Activated naive CD8-positive, alpha-beta T cell treated with anti-CD3 and anti-CD28 coated beads for 36 hours (primary cell): ENCODE measurements at regions not wholly inside any gene's neighbourhood (a gene's known extent, or its start where the extent isn't known, plus 50 kb on each side); places are given as distances from the start of the nearest gene placed in this dataset.
A peak's percentile ranks its signal among the peaks of the same experiment; 100 is the strongest.

Experiments
- DNase-seq: peaks from one replicate; pipeline ENCODE4 v3.0.0; 2021
- H3K27ac Mint-ChIP-seq: one replicate; pipeline ENCODE4 v1.8.0; 2022; ENCODE audit warnings: mild to moderate bottlenecking, moderate library complexity, mixed read lengths
- H3K27me3 Mint-ChIP-seq: one replicate; pipeline ENCODE4 v1.8.0; 2022; ENCODE audit warnings: mild to moderate bottlenecking, mixed read lengths
- H3K36me3 Mint-ChIP-seq: one replicate; pipeline ENCODE4 v1.8.0; 2021; ENCODE audit warnings: mild to moderate bottlenecking, mixed read lengths
- H3K4me1 Mint-ChIP-seq: one replicate; pipeline ENCODE4 v1.8.0; 2021; ENCODE audit warnings: mixed read lengths
- H3K4me3 Mint-ChIP-seq: one replicate; pipeline ENCODE4 v1.8.0; 2022; ENCODE audit warnings: mild to moderate bottlenecking, moderate library complexity, mixed read lengths
- H3K9me3 Mint-ChIP-seq: one replicate; pipeline ENCODE4 v1.8.0; 2022; ENCODE audit warnings: mixed read lengths

DNA sequence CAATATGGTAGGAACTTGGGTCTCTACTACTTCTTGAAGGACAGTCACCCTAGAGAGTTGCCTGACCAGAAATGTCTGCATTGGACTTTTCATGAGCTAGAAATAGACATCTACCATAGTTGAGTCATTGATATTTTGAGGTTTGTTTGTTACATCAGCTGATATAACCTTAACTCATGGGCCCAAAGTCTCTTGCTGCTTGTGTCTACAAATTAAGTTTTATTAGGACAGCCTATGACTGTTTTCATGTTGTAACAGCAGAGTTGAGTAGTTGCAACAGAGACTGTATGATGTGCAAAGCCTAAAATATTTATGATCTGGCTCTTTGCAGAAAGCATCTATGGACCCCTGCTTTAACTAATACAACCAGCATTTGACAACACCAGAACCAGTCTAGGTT lies 155.3 kb downstream of the MIAT start:
- no peak overlapping the region for H3K4me3 Mint-ChIP-seq
- no peak overlapping the region for H3K27ac Mint-ChIP-seq
- H3K4me1 Mint-ChIP-seq: no peaks in the 10 kb centered on the region
- H3K27me3 Mint-ChIP-seq: no peaks in the 10 kb centered on the region
- H3K36me3 Mint-ChIP-seq: peaks cover 8% of the 10 kb centered on the region
- peaks cover 3% of the 10 kb centered on the region for H3K9me3 Mint-ChIP-seq
- no peak for DNase-seq

DNA sequence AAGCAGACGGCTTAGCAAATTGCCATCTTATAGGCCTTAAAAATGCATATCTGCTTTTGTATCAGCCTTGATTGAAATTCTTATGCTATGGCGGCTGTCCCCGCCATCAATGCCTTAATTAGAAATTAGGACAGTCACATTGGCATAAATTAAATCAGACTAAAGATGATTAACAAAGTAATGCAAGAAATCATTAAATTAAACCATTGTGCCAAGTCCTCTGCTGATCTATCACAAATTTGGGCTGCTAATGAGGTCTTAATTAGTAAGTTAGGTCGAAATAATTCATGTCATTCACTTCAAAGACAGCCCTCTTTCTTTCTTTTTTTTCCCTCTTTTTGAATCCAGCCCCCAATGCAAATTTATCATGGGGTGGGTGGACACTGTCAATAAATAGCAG lies 159.3 kb downstream of the MIAT start:
- H3K4me1 Mint-ChIP-seq: no peaks in the 10 kb centered on the region
- H3K27me3 Mint-ChIP-seq: no peaks in the 10 kb centered on the region
- H3K27ac Mint-ChIP-seq: no peak overlapping the region
- H3K9me3 Mint-ChIP-seq: peaks cover 6% of the 10 kb centered on the region
- peaks cover 18% of the 10 kb centered on the region for H3K36me3 Mint-ChIP-seq
- DNase-seq: no peak
- H3K4me3 Mint-ChIP-seq: no peak overlapping the region

DNA sequence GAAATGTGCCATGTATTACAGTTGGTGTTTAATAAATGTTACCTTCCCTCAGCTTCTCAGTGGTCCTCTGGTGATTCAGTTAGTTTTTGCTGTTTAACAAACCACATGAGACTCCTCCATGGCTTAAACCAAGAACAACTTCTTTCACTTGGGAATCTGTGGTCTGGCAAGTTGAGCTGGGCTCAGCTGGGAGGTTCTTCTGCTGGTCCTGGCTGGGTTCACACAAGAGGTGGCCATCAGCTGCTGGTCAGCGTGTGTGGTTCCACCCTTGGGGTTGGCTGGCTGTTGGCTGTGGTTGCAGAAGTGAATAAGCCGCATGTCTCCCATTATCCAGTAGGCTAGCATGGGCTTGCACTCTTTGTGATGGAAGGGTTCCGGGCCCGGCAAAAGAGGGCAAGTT lies 160.5 kb downstream of the MIAT start:
- H3K27ac Mint-ChIP-seq: no peak overlapping the region
- H3K4me1 Mint-ChIP-seq: no peaks in the 10 kb centered on the region
- DNase-seq: no peak
- no peaks in the 10 kb centered on the region for H3K27me3 Mint-ChIP-seq
- peaks cover 18% of the 10 kb centered on the region for H3K36me3 Mint-ChIP-seq
- peaks cover 6% of the 10 kb centered on the region for H3K9me3 Mint-ChIP-seq
- H3K4me3 Mint-ChIP-seq: no peak overlapping the region

DNA sequence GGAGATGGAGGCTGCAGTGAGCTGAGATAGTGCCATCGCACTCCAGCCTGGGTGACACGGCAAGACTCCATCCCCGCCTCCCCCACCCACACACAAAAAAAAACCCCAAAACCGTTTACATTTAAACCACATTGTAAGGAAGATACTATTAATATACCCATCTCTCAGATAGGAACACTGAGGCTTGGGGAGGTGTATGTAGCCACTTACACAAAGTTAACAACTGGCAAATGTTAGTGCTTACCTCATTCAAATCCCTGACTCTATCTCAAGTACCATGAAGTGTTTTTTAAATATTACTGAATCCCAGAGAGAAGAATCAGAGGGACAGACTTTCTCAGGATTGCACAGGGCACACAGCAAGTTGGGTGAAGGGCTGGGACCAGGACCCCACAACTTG lies 164.5 kb downstream of the MIAT start:
- peaks cover 6% of the 10 kb centered on the region for H3K9me3 Mint-ChIP-seq
- H3K27ac Mint-ChIP-seq: no peak overlapping the region
- H3K4me1 Mint-ChIP-seq: no peaks in the 10 kb centered on the region
- no peak overlapping the region for H3K4me3 Mint-ChIP-seq
- H3K27me3 Mint-ChIP-seq: no peaks in the 10 kb centered on the region
- peaks cover 18% of the 10 kb centered on the region for H3K36me3 Mint-ChIP-seq
- no peak for DNase-seq

DNA sequence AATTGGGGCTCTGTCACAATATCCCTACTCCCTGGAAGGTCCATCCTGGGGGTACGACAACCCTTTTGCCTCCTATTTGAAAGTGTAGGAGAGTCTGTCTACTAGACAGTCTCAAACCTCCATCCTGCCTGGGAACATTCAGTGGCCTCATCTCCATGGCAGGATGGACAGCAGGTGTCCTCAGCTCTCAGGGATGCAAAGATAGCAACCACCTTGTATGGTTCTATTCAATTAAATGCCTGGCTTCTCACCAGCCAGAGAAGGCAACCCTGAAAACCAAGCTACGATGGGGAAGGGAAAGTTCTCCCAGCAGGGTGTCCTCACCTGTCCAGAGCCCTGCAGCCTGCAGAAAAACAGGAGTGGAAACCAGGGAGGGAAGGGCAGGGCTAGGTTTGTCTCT lies 164.9 kb downstream of the MIAT start:
- Mint-ChIP-seq H3K27ac (no peak overlapping the region), H3K4me3 (no peak overlapping the region), H3K27me3 (no peaks in the 10 kb centered on the region), H3K9me3 (peaks cover 4% of the 10 kb centered on the region), H3K36me3 (peaks cover 13% of the 10 kb centered on the region), H3K4me1 (no peaks in the 10 kb centered on the region)
- DNase-seq: no peak

DNA sequence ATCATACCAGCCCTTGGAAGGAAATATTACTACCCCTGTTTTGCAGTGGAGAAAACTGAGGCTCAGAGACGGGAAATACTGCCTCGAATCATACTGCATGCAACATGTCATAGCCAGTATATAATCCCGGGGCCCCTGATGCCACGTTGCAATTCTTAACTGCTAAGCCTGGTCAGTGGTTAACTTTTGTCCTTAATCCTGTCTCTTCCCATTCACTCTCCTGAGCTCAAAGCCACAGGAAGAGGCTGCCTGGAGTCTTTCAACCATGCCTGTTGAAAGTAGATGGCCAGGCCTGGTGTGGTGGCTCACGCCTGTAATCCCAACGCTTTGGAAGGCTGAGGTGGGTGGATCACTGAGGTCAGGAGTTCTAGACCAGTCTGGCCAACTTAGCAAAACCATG lies 166.6 kb downstream of the MIAT start:
- no peaks in the 10 kb centered on the region for H3K36me3 Mint-ChIP-seq
- no peaks in the 10 kb centered on the region for H3K4me1 Mint-ChIP-seq
- H3K4me3 Mint-ChIP-seq: no peak overlapping the region
- no peak overlapping the region for H3K27ac Mint-ChIP-seq
- no peaks in the 10 kb centered on the region for H3K27me3 Mint-ChIP-seq
- no peaks in the 10 kb centered on the region for H3K9me3 Mint-ChIP-seq
- DNase-seq: no peak

DNA sequence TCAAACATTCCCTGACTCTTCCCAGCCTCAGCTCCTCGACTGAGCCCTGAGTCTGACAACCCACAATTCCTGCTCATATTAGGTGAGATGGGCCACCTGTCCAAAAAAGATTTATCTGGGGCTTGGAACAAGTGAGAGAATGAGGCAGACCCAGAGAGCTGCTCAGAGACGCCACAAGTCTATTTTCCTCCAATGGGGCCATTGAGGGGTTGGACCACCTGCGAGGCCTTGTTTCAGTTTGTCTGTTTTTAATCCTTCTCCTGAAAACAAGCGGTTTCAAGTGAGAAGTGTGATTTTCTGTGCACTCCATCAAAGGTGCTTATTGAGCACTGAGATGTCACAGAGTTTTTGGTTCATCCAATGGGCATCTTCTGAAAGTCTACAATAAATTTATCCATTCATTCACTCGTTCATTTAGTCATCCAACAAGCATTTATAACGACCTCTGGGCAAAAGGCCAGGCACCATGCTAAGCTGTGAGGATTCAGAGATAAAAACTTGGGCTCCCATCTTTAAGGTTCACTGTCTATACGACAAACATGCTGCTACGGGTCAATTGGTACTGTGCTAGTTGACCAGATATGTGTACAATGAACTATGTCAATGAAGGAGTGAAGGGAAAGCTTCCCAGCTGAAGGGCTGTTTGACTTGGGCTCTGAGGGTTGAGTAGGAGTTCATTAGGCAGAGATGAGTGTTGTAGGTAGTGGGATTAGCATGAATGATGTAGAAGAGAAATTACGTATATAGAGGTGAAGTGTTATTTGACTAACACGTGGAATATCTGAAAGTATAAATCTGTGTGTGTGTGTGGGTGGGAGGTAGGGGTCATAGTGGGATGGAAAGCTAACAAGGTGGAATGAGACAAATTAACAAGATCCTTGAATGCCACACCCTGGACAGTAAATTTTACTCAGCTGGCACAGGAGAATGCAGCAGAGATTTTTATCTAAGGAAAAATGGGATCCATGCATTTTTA lies 168.9 kb downstream of the MIAT start:
- H3K4me1 Mint-ChIP-seq: no peaks in the 10 kb centered on the region
- no peaks in the 10 kb centered on the region for H3K9me3 Mint-ChIP-seq
- no peaks in the 10 kb centered on the region for H3K27me3 Mint-ChIP-seq
- no peak for DNase-seq
- H3K4me3 Mint-ChIP-seq: no peak overlapping the region
- no peaks in the 10 kb centered on the region for H3K36me3 Mint-ChIP-seq
- no peak overlapping the region for H3K27ac Mint-ChIP-seq

DNA sequence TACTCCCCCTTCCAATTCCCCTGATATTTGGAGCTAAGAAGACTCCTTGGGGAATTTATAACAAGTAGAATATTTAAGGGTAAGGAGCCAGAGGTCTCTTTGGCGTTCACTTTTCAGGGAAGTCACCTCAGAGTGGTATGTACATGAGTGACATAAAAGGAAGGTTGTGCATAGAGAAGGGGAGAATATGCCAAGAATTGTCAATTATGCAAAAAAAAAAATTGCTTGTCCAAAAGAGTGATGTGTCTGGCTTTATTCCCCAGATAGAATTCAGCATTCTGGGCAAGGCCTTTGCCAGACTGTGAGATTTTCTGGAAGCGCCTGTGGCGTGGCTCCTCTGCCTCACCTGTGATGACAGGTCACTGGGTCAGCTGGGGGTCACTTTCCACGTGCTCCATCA lies 170.2 kb downstream of the MIAT start:
- Mint-ChIP-seq H3K27me3 (no peaks in the 10 kb centered on the region), H3K4me3 (no peak overlapping the region), H3K27ac (no peak overlapping the region), H3K4me1 (no peaks in the 10 kb centered on the region), H3K36me3 (no peaks in the 10 kb centered on the region), H3K9me3 (no peaks in the 10 kb centered on the region)
- DNase-seq: no peak

DNA sequence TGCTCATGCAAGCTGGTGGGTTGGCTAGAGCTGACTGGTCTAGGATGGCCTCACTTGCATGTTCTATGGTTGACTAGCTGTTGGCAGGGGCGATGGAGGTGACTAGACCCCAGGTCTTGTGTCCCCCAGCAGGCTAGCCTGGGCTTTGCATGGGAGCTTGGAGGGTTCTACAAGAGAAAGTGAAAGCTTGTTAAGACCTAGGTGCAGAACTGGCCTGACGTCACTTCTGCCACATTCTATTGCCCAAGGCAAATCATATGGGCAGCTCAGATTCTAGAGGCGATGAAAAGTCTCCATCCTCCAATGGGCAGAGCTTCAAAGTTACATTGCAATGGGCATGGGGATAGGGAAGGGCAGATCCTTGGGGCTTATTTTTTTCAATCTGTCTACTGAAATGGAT lies 170.9 kb downstream of the MIAT start:
- Mint-ChIP-seq H3K27ac (no peak overlapping the region), H3K9me3 (no peaks in the 10 kb centered on the region), H3K4me3 (no peak overlapping the region), H3K36me3 (no peaks in the 10 kb centered on the region), H3K4me1 (no peaks in the 10 kb centered on the region), H3K27me3 (no peaks in the 10 kb centered on the region)
- DNase-seq: no peak

DNA sequence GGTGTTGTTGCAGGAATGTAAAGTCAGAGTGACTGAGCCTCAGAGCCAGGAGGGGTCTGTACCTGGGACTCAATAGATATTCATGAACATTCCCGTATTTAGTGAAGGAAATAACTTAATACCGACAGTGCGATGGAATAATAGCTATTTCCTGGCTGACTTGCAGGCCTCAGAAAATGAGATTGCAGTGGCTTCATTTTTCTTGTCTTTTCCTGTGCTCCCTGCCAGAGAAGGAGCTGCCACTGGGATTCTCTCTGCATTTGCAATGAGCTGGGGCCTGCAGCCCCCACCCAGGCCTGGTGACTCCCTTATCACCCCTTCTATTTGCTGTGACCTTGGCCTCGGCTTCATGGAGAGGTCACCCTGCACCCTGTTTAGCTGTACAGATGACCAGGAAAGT lies 173.4 kb downstream of the MIAT start:
- Mint-ChIP-seq H3K9me3 (no peaks in the 10 kb centered on the region), H3K36me3 (no peaks in the 10 kb centered on the region)

DNA sequence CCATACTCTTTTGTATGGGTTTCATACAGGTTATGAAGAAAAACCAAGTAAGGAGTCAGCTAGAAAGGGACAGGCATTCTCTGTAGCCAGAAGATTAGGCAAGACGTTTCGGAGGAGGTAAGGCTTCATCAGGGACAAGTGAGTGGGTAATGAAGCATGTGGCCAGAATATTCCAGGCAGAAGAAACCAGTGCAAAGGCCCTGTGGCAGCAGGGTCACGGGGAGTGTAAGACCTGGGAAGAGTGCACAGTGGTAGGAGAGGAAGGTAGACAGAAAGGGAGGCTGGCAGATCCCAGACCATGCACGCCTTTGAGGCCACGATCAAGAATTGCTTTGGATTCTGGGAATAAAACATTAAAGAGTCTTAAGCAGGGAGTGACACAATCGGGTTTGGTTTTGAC lies 177.6 kb downstream of the MIAT start:
- Mint-ChIP-seq H3K27me3 (no peaks in the 10 kb centered on the region), H3K36me3 (no peaks in the 10 kb centered on the region), H3K4me1 (no peaks in the 10 kb centered on the region), H3K4me3 (no peak overlapping the region), H3K9me3 (no peaks in the 10 kb centered on the region), H3K27ac (no peak overlapping the region)
- no peak for DNase-seq

More for the DNA sequence above, 173.4 kb downstream of the MIAT start:
- no peaks in the 10 kb centered on the region for H3K4me1 Mint-ChIP-seq
- no peak overlapping the region for H3K4me3 Mint-ChIP-seq
- H3K27ac Mint-ChIP-seq: no peak overlapping the region
- no peaks in the 10 kb centered on the region for H3K27me3 Mint-ChIP-seq
- DNase-seq: no peak

DNA sequence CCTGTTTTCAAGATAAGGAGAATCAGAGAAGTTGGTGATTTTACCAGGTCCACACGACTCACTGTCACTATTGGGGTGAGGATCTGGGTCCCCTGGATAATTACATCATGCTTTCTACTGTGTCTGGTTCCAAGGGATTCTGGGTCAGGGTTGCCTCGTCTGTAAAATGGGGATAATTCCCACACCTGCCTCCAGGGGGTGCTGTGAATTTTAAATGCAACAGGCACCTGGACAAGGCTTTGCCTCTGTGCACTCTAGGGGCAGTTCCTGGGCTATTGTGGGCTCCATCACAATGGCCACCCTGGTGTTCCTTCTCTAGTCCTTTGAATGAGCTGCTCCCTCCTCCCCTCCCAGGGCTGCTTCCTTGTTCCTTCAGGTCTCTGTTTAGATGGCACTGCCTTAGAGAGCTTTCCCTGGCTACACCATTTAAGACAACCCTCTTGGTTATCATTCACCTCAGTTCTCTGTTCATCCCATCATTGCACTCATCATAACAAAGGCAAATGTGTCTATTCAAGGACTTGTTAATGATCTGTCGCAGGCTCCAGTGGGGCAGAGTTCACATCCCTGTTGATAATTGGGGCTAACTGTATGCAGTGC lies 178.6 kb downstream of the MIAT start:
- Mint-ChIP-seq H3K27me3 (no peaks in the 10 kb centered on the region), H3K4me3 (no peak overlapping the region)

DNA sequence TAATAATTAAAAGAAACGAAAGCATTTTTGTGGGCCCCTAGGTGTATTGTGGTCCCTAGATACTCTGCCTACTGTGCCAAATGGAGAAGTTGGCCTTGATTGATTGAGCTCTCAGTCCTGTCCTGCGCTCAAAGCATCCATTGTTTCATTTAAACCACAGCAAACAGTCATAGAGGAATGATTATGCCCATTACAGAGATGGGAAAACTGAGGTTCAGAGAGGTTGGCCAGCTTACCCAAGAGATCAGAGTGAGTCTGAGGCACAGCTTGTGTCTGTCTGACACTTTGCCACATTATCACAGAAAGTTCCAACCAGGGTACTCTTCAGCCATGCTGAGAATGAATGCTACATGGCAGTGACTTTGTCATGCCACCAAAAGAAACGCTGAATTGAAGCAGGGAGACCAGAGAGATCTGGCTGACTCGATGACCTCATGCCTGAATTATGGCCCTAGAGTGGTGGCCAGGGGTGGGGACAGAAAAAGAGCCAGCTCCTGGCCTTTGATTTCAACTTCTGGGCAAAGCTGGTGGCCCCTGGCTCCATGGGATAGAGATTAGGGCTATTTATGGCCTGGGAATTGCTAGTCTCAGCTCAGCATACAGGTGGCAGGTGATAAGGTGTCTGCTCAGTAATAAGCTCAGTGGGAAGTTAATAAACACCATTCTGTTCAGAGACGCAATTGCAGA lies 180.5 kb downstream of the MIAT start:
- H3K36me3 Mint-ChIP-seq: no peaks in the 10 kb centered on the region
- H3K27me3 Mint-ChIP-seq: no peaks in the 10 kb centered on the region
- no peak overlapping the region for H3K4me3 Mint-ChIP-seq
- no peaks in the 10 kb centered on the region for H3K9me3 Mint-ChIP-seq
- DNase-seq: no peak
- no peaks in the 10 kb centered on the region for H3K4me1 Mint-ChIP-seq
- no peak overlapping the region for H3K27ac Mint-ChIP-seq

More for the DNA sequence above, 178.6 kb downstream of the MIAT start:
- no peaks in the 10 kb centered on the region for H3K36me3 Mint-ChIP-seq
- DNase-seq: peak; percentile 51
- no peaks in the 10 kb centered on the region for H3K4me1 Mint-ChIP-seq
- H3K9me3 Mint-ChIP-seq: no peaks in the 10 kb centered on the region
- no peak overlapping the region for H3K27ac Mint-ChIP-seq

DNA sequence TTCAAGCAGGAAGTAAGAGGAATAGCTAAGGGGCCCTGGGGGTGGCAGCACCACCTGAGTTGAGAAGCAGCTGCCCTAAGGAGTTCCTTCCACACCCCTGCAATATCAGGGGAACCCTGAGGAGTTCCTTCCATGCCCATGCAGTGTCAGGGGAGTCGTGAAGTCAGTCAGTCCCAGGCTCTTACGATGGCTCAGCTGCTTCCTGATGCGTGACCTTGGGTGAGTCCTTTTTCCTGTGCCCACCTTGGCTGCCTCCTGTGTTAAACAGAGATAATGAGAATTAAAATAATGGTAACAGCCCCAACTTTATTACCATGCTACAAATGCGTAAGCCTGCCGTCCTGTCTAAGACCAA lies 181.1 kb downstream of the MIAT start:
- Mint-ChIP-seq H3K36me3 (no peaks in the 10 kb centered on the region), H3K27ac (no peak overlapping the region), H3K9me3 (no peaks in the 10 kb centered on the region), H3K27me3 (no peaks in the 10 kb centered on the region), H3K4me1 (no peaks in the 10 kb centered on the region), H3K4me3 (no peak overlapping the region)
- DNase-seq: no peak

DNA sequence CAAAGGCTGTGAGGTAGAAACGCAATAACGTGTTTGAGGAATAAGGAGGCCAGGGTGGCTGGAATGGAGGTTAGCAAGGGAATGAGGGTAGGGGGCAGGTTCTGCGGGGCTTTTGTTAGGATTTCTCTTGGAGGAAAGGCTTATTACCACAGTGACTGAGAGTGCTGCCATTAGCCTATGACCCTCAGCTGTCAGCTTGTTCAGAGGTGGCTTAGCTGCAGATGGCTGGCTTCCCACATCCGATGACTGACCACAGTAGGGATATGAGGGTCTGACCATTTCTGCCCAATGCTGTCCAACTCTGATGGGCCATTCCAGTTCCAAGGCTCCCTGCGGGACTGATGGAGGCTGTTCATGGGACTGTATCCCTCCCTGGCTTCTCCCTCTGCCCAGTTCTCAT lies 181.8 kb downstream of the MIAT start:
- DNase-seq: no peak
- Mint-ChIP-seq H3K4me1 (no peaks in the 10 kb centered on the region), H3K27ac (no peak overlapping the region), H3K27me3 (no peaks in the 10 kb centered on the region), H3K4me3 (no peak overlapping the region), H3K9me3 (no peaks in the 10 kb centered on the region), H3K36me3 (no peaks in the 10 kb centered on the region)
